DMS53 (cell line): ENCODE measurements at regions not wholly inside any gene's neighbourhood (a gene's known extent, or its start where the extent isn't known, plus 50 kb on each side); places are given as distances from the start of the nearest gene placed in this dataset.

Experiments
- DNase-seq: peaks from one replicate; lab custom pipeline; 2025; lab: John Stamatoyannopoulos, UW

- no peak for DNase-seq
Observed at GRCh38 chr3:180092889-180093288, 56.2 kb upstream of the PEX5L start.

- peak; percentile 69 for DNase-seq
Observed at GRCh38 chr3:180093535-180093934, 56.8 kb upstream of the PEX5L start.

GRCh38 chr3:180097626-180098025 lies 60.9 kb upstream of the PEX5L start:
- DNase-seq = no peak

GRCh38 chr3:180102134-180102533 lies 65.4 kb upstream of the PEX5L start:
- no peak for DNase-seq

GRCh38 chr3:180102604-180103003 lies 65.9 kb upstream of the PEX5L start:
- no peak for DNase-seq

- no peak for DNase-seq
Observed at GRCh38 chr3:180116203-180116602, 79.5 kb upstream of the PEX5L start.

GRCh38 chr3:180116658-180117057 lies 79.9 kb upstream of the PEX5L start:
- DNase-seq = no peak

GRCh38 chr3:180117381-180118163 lies 80.8 kb upstream of the PEX5L start:
- DNase-seq = no peak

- DNase-seq = no peak
Observed at GRCh38 chr3:180119567-180119966, 82.8 kb upstream of the PEX5L start.

- DNase-seq = no peak
Observed at GRCh38 chr3:180123928-180124327, 87.2 kb upstream of the PEX5L start.

GRCh38 chr3:180131169-180131568 lies 94.4 kb upstream of the PEX5L start:
- no peak for DNase-seq

GRCh38 chr3:180135101-180135500 lies 98.4 kb upstream of the PEX5L start:
- no peak for DNase-seq

- DNase-seq = no peak
Observed at GRCh38 chr3:180138871-180139270, 102.1 kb upstream of the PEX5L start.

GRCh38 chr3:180142041-180142440 lies 105.3 kb upstream of the PEX5L start:
- no peak for DNase-seq

- no peak for DNase-seq
Observed at GRCh38 chr3:180142472-180142871, 105.7 kb upstream of the PEX5L start.

GRCh38 chr3:180161770-180162169 lies 125.0 kb upstream of the PEX5L start:
- DNase-seq = no peak

GRCh38 chr3:180175572-180175971 lies 138.8 kb upstream of the PEX5L start:
- DNase-seq = no peak

GRCh38 chr3:180176059-180176458 lies 139.3 kb upstream of the PEX5L start:
- DNase-seq = no peak

GRCh38 chr3:180177255-180177654 lies 140.5 kb upstream of the PEX5L start:
- no peak for DNase-seq

GRCh38 chr3:180179562-180179961 lies 142.8 kb upstream of the PEX5L start:
- no peak for DNase-seq

GRCh38 chr3:180180795-180181194 lies 144.1 kb upstream of the PEX5L start:
- DNase-seq = no peak

- no peak for DNase-seq
Observed at GRCh38 chr3:180181387-180181786, 144.7 kb upstream of the PEX5L start.

GRCh38 chr3:180183346-180183745 lies 146.6 kb upstream of the PEX5L start:
- no peak for DNase-seq

- DNase-seq = no peak
Observed at GRCh38 chr3:180184816-180185215, 148.1 kb upstream of the PEX5L start.
